ENCODE measurements at regions not wholly inside any gene's neighbourhood (a gene's known extent, or its start where the extent isn't known, plus 50 kb on each side); places are given as distances from the start of the nearest gene placed in this dataset.

DNA sequence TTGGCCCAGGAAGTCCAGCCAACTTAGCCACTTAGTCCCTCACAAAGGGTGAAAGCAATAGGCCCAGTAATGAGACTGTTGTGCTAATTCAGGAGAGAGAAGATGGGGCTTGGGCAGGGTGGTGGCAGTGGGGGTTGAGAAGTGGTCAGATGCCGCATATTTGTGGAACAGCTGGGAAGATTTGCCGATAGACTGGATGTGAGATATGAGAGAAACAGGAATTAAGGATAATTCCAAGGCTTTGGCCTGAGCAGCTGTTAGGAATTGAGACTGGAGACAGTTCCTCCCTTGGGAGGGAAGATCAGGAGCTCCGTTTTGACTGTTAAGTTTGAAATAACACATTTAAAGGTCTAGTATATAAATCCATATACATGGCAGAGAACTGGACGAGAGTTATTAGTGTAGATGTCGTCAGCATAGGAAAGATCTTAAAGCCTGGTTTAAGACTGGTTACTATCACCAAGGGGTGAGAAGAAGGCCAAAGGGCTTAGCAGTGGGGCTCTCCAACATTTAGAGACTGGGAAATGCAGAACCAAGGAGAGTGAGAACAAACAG is 323.7 kb upstream of the FAM78B start:
- TF ChIP-seq, protein P1, sequence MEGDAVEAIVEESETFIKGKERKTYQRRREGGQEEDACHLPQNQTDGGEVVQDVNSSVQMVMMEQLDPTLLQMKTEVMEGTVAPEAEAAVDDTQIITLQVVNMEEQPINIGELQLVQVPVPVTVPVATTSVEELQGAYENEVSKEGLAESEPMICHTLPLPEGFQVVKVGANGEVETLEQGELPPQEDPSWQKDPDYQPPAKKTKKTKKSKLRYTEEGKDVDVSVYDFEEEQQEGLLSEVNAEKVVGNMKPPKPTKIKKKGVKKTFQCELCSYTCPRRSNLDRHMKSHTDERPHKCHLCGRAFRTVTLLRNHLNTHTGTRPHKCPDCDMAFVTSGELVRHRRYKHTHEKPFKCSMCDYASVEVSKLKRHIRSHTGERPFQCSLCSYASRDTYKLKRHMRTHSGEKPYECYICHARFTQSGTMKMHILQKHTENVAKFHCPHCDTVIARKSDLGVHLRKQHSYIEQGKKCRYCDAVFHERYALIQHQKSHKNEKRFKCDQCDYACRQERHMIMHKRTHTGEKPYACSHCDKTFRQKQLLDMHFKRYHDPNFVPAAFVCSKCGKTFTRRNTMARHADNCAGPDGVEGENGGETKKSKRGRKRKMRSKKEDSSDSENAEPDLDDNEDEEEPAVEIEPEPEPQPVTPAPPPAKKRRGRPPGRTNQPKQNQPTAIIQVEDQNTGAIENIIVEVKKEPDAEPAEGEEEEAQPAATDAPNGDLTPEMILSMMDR (IDR thresholded peaks at IDR 0.05; ENCODE audit: insufficient read depth, low read length), result no peak
- TF ChIP-seq POLR2AphosphoS5 (IDR thresholded peaks at IDR 0.05; ENCODE audit: low read depth), result no peak
- no peak for TF ChIP-seq GABPA (IDR thresholded peaks at IDR 0.05; ENCODE audit: low read depth)
